Left ventricle myocardium inferior (tissue), 1 donor: ENCODE measurements at regions not wholly inside any gene's neighbourhood (a gene's known extent, or its start where the extent isn't known, plus 50 kb on each side); places are given as distances from the start of the nearest gene placed in this dataset.
"Not testable (repeated sequence)": the region's sequence is repeated elsewhere in the genome, so short reads cannot be mapped to it uniquely, and the experiment has no call there.

Experiments
- DNase-seq: peaks from one replicate; pipeline ENCODE4 v3.0.0-alpha.2; 2020
- H3K27ac ChIP-seq: fragments of 200-600 bp; replicated peaks from 2 replicates; pipeline ENCODE4 v1.8.0; 2021
- H3K27me3 ChIP-seq: fragments of 200-600 bp; 2 replicates; pipeline ENCODE4 v1.8.0; 2021; ENCODE audit warnings: low read depth
- H3K36me3 ChIP-seq: fragments of 200-600 bp; 2 replicates; pipeline ENCODE4 v1.8.0; 2021
- H3K4me1 ChIP-seq: fragments of 200-600 bp; 2 replicates; pipeline ENCODE4 v1.8.0; 2021
- H3K4me3 ChIP-seq: fragments of 200-600 bp; 2 replicates; pipeline ENCODE4 v1.8.0; 2021; ENCODE audit warnings: mild to moderate bottlenecking, moderate library complexity
- H3K9me3 ChIP-seq: fragments of 200-600 bp; replicated peaks from 2 replicates; pipeline ENCODE4 v1.8.0; 2021
- intact Hi-C: fragments of 100-400 bp; cut with micrococcal nuclease; formaldehyde crosslinking; loops from one replicate; pipeline ENCODE4 v1.11.0; 2022
- TF ChIP-seq, protein P1 (sequence below): fragments of 200-600 bp; IDR thresholded peaks from 2 replicates; pipeline ENCODE4 v1.8.0; 2021; ENCODE audit warnings: antibody characterized with exemption, mild to moderate bottlenecking, borderline replicate concordance
- donor health status: DM: no; HTN: yes; CAD: no; lungs with severe emphysema.

DNA sequence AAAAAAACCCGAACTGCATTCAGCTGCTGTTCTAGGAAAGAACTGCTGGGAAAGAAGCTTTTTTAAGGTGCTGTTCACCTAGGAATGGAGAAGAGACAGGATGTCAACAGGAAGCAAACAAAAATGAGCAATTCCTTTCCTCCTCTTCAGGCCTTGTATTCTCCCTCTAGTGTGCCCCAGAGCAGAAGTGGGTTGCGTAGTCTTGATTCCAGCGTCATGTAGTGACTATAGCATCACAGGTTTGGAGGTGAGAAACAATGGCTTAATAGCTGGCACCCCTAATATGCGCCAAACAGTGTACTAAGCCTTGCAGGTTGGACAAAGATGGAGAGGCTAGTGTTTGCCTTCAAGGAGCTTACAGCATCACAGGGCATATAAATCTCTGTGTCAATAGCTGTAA is 146.3 kb upstream of the LCORL start:
- no peak for DNase-seq
- Histone ChIP-seq H3K27ac (no peak overlapping the region), H3K4me1 (no peaks in the 10 kb centered on the region), H3K27me3 (no peaks in the 10 kb centered on the region), H3K9me3 (peaks cover 22% of the 10 kb centered on the region), H3K36me3 (no peaks in the 10 kb centered on the region), H3K4me3 (no peak overlapping the region)
- TF ChIP-seq, protein P1, sequence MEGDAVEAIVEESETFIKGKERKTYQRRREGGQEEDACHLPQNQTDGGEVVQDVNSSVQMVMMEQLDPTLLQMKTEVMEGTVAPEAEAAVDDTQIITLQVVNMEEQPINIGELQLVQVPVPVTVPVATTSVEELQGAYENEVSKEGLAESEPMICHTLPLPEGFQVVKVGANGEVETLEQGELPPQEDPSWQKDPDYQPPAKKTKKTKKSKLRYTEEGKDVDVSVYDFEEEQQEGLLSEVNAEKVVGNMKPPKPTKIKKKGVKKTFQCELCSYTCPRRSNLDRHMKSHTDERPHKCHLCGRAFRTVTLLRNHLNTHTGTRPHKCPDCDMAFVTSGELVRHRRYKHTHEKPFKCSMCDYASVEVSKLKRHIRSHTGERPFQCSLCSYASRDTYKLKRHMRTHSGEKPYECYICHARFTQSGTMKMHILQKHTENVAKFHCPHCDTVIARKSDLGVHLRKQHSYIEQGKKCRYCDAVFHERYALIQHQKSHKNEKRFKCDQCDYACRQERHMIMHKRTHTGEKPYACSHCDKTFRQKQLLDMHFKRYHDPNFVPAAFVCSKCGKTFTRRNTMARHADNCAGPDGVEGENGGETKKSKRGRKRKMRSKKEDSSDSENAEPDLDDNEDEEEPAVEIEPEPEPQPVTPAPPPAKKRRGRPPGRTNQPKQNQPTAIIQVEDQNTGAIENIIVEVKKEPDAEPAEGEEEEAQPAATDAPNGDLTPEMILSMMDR, result no peak
- intact Hi-C loops, result no loop called here

DNA sequence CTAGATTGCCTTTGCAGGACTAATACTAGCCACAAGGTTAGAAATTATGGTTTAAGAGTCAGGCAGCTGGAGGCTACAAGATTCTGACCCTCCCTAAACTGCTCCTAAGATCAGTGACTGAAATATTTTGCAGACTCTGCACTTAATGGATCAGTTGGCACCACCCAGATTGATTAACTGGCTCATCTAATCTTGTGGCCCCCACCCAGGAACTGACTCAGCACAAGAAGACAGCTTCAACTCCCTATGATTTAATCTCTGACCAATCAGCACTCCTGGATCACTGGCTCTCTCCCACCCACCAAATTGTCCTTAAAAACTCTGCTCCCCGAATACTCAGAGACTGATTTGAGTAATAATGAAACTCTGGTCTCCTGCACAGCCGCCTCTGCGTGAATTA is 145.4 kb upstream of the LCORL start:
- TF ChIP-seq, protein P1, result no peak
- H3K36me3 ChIP-seq, result no peaks in the 10 kb centered on the region
- H3K27me3 ChIP-seq, result no peaks in the 10 kb centered on the region
- H3K9me3 ChIP-seq, result peaks cover 30% of the 10 kb centered on the region
- no peak for DNase-seq
- H3K4me1 ChIP-seq, result no peaks in the 10 kb centered on the region
- intact Hi-C loops, result no loop called here
- no peak overlapping the region for H3K4me3 ChIP-seq
- no peak overlapping the region for H3K27ac ChIP-seq

DNA sequence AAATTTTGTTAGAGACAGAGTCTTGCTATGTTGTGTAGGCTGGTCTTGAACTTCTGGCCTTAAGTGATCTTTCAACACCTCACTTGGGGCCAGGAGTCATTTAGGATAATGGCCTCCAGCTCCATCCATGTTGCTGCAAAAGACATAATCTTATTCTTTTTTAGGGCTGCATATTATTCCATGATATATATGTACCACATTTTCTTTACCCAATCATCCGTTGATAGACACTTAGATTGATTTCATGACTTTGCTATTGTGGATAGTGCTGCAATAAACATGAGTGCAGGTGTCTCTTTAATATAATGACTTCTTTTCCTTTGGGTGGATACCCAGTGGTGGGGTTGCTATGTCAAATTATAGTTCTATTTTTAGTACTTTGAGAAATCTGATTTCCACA is 140.9 kb upstream of the LCORL start:
- Histone ChIP-seq H3K27me3 (no peaks in the 10 kb centered on the region), H3K9me3 (peaks cover 30% of the 10 kb centered on the region), H3K4me1 (no peaks in the 10 kb centered on the region), H3K27ac (no peak overlapping the region), H3K36me3 (no peaks in the 10 kb centered on the region), H3K4me3 (no peak overlapping the region)
- intact Hi-C loops, result no loop called here
- no peak for DNase-seq
- TF ChIP-seq, protein P1, result no peak

DNA sequence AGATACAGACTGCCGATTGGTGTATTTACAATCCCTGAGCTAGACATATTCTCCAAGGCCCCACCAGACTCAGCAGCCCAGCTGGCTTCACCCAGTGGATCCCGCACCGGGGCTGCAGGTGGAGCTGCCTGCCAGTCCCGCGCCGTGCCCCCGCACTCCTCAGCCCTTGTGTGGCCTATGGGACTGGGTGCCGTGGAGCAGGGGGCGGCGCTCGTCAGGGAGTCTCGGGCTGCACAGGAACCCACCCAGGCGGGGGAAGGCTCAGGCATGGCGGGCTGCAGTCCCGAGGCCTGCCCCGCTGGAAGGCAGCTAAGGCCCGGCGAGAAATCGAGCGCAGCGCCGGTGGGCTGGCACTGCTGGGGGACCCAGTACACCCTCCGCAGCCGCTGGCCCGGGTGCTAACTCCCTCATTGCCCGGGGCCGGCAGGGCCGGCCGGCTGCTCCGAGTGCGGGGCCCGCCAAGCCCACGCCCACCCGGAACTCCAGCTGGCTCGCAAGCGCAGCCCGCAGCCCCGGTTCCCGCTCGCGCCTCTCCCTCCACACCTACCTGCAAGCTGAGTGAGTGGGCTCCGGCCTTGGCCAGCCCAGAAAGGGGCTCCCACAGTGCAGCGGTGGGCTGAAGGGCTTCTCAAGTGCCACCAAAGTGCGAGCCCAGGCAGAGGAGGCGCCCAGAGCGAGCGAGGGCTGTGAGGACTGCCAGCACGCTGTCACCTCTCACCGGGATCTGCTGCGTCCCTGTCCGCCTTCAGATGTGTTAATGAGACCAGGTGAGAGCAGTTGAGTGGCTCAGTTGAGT is 137.8 kb upstream of the LCORL start:
- H3K27ac ChIP-seq, H3K36me3 ChIP-seq, H3K4me3 ChIP-seq, DNase-seq, H3K4me1 ChIP-seq, intact Hi-C loops, H3K27me3 ChIP-seq: not testable (repeated sequence)
- peaks cover 20% of the 10 kb centered on the region for H3K9me3 ChIP-seq

DNA sequence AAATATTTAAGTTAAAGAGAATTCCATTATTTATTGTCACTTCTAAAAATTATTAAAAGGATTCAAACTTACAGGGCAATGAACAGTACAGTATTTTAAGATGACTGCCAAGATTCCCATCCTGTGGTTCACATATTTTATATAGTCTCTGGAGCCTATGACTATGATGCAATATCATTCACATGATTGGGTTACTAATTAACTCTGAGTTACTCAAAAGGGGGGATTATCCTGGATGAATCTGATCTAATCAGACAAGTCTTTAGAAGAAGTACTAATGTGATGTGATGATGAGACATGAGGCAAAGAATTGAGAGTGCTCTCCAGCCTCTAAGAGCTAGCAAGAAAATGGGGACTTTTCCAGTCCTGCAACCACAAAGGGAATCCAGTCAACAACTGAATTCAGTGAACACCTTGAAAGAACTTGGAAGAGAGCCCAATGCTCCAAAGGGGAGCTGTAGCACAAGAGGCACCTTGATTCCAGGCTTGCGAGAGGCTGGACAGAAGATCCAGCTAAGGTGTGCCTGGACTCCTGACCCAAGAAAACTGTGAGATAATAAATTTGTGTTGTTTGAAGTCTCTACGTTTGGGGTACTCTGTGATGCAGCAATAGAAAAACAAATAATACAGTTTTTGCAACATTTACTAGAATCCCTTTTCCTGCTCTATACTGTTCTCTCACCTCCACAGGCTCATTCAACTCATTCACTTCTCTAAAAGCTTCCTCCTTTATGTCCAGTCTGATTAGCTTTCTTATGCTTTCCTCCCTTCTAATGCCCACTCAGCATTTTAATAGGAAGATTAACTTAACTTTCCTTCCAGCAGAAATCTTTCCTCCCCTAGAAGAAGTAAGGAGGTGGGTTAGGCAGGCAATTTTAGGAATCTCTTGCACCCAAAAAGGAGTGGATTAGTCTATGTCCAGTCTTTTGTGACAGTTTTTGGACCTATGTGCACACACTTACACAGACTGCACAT is 133.8 kb upstream of the LCORL start:
- no peak for DNase-seq
- Histone ChIP-seq H3K27me3 (no peaks in the 10 kb centered on the region), H3K4me3 (no peak overlapping the region), H3K27ac (no peak overlapping the region), H3K4me1 (no peaks in the 10 kb centered on the region), H3K9me3 (peaks cover 9% of the 10 kb centered on the region), H3K36me3 (no peaks in the 10 kb centered on the region)
- intact Hi-C loops, result no loop called here
- TF ChIP-seq, protein P1, result no peak
